Thyroid gland (tissue), 4 donors: ENCODE measurements at regions not wholly inside any gene's neighbourhood (a gene's known extent, or its start where the extent isn't known, plus 50 kb on each side); places are given as distances from the start of the nearest gene placed in this dataset.

Experiments
- CTCF ChIP-seq, 6 experiments: fragments of 200-600 bp in 3 of 6; fragments of 450-650 bp in 3 of 6; sonication (generic) in 3 of 6; IDR thresholded peaks; one replicate each; pipeline ENCODE4 v1.5.1; 2016 to 2019; ENCODE audit warnings: antibody characterized with exemption in 6 of 6, mild to moderate bottlenecking in 2 of 6, inconsistent platforms in 1 of 6, moderate library complexity in 1 of 6
- POLR2A ChIP-seq, 2 donors: fragments of 450-650 bp; IDR thresholded peaks; one replicate each; pipeline ENCODE4 v1.6.1; 2017; ENCODE audit warnings: antibody characterized with exemption in 2 of 2, mild to moderate bottlenecking in 2 of 2, moderate library complexity in 1 of 2

- TF ChIP-seq CTCF (IDR thresholded peaks at IDR 0.05) (no peak), POLR2A (IDR thresholded peaks at IDR 0.05) (no peak)
These were observed 397.7 kb upstream of the SMARCA2 start for GRCh38 chr9:1617419-1617818.
